GM13976 (cell line): ENCODE measurements at regions not wholly inside any gene's neighbourhood (a gene's known extent, or its start where the extent isn't known, plus 50 kb on each side); places are given as distances from the start of the nearest gene placed in this dataset.

ENCODE experiments used
- DNase-seq: peaks from one replicate; pipeline ENCODE4 v3.0.0; 2012; ENCODE audit warnings: low spot score
- in situ Hi-C: fragments of 300-500 bp; cut with MboI; formaldehyde crosslinking; loops from one replicate; pipeline ENCODE4 v1.12.0; 2022; ENCODE audit warnings: low sequenced_read_pairs, mixed read lengths, inconsistent platforms; ENCODE audit not compliant: unreplicated experiment
- TF ChIP-seq, protein P1 (sequence below): IDR thresholded peaks from 2 replicates; pipeline ENCODE4 v1.5.1; 2012; ENCODE audit warnings: borderline replicate concordance, mild to moderate bottlenecking; ENCODE audit not compliant: insufficient read depth; ENCODE audit errors: extremely low read depth, missing control alignments, control extremely low read depth

DNA sequence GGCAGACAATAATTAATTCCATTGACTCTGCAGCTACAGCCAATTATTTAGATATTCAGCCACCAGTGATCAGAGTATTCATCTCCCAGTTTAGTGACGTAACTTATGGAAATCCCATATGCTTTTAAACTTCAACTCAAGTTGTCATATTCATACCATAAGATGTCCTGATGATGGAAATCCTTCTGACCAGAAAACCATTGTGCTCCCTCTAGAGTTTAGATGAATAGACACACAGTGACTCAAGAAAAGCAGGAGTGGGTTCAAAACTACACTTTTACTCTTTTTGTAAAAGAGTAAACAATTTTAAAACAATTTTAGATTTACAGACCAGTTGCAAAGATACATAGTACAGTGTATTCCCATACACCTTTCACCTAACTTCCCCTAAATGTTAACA, 463.7 kb downstream of the KCNT2 start:
- DNase-seq, result no peak
- in situ Hi-C loops, result loop anchor here (10.0 kb wide), 1 partner anchor 520 kb away; no protein-coding TSS in a partner anchor

DNA sequence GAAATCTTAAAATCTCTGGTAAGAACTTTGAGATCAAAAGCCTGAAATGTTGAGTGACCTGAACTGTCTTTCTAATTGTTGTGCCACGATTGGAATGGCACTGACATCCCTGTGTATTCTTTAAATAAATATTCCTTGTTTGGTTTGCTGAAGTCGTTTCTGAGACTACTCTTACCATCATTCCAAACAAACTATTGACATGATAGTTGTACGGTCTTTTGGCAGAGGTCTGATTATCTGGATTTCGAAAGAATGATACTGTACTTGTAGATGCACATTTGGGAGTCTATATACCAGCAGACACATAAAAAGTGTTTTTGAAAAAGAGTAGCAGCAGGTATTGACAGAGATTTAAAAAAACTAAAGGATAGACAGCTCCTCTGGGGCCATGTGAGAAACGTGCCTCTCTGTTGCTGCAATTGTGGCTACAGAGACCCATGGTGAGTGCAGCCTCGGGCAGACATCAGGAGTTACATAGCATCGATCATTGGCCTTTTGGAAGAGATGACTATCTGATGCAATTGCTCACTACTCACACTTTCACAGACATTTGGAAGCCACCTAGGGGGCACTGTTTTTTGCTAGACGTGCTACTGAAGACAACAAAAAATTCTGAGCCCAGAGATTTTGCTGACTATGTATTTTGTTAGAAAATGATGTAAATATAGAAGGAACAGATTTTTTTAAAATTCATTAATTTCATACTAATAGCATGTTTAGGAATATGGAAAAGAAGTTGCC, 464.5 kb downstream of the KCNT2 start:
- in situ Hi-C loops, result loop anchor here (10.0 kb wide), 1 partner anchor 521 kb away; no protein-coding TSS in a partner anchor

More for the DNA sequence above, 463.7 kb downstream of the KCNT2 start:
- TF ChIP-seq, protein P1, sequence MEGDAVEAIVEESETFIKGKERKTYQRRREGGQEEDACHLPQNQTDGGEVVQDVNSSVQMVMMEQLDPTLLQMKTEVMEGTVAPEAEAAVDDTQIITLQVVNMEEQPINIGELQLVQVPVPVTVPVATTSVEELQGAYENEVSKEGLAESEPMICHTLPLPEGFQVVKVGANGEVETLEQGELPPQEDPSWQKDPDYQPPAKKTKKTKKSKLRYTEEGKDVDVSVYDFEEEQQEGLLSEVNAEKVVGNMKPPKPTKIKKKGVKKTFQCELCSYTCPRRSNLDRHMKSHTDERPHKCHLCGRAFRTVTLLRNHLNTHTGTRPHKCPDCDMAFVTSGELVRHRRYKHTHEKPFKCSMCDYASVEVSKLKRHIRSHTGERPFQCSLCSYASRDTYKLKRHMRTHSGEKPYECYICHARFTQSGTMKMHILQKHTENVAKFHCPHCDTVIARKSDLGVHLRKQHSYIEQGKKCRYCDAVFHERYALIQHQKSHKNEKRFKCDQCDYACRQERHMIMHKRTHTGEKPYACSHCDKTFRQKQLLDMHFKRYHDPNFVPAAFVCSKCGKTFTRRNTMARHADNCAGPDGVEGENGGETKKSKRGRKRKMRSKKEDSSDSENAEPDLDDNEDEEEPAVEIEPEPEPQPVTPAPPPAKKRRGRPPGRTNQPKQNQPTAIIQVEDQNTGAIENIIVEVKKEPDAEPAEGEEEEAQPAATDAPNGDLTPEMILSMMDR, result no peak

DNA sequence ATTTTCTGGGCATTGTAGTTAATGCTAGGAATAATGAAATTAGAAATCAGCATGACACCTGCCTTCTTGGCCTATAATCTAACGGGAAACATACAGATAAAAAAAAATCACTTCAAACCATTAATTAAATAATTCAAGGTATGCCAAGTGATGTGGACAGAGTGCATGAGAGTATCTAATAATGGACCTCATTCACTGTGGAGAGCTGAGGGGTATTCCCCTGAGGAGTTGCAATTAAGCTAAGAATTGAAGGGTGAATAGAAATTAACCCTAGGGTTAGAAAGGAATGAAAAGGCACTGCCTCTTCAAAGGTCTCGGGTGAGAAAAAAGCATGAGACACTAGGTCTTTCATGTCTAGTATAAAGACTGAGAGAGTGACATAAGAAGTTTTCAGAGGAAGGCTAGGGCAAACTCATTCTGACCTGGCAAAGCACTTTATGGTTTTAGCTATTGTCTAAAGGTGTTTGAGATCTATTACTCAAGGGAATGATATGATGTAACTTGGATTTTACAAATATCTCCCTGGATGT, 466.1 kb downstream of the KCNT2 start:
- TF ChIP-seq, protein P1, result no peak
- in situ Hi-C loops, result loop anchor here (10.0 kb wide), 1 partner anchor 523 kb away; no protein-coding TSS in a partner anchor
- no peak for DNase-seq

More for the DNA sequence above, 464.5 kb downstream of the KCNT2 start:
- DNase-seq, result no peak
- TF ChIP-seq, protein P1, result no peak

DNA sequence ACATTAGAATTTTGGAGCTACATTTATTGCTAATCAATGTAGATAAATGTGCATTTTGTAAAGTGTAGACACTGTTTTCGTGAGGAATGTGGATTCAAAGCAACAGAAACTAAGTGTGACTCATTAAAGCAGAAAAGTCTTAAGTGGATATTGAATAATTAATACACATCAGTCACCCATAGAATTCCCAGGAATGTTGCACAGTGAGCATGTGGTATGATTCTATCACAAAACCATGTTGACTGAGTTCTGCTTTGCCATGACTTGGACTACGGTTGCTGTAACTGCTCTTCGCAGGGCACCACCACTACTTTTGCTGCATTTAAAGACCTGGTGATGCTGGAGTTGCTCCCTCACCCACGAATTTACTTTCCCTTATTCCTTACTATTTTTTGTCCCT, 471.8 kb downstream of the KCNT2 start:
- TF ChIP-seq, protein P1, result no peak
- DNase-seq, result no peak
- in situ Hi-C loops, result no loop called here

DNA sequence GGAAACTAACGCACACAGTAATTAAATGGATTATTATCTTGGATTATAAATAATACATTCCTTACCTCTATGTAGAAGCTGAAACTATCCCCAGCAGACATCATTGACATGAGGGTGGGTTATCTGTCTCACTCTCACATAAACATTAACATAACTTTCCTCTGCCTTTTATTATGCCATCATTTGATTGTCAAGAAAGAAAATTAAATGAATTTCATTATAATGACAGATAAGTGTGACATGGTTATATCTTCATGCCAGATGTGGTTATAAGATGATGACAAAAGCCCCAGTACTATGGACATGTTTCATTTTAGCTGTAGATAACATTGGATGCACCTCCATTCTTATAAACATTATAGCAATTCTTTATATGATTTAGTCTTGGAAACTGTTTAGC, 476.5 kb downstream of the KCNT2 start:
- in situ Hi-C loops, result no loop called here
- TF ChIP-seq, protein P1, result no peak
- no peak for DNase-seq

DNA sequence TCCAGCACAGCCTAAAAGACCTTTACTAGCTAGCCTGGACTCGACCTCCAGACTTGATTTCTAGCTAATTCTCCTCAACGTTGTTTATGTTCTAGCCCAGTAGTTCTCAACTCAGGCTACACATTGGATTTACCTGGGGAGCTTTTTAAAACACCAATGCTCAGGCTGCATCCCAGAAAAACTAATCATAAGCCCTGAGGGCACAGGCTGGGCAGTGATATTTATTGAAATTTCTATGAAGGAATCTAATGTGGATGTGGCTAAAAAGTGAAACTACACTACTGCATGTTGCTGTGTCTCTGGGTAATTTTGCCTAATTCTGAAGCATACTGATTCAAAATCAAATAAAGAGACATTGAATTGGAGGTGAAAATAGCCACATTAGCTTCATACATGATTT, 479.4 kb downstream of the KCNT2 start:
- TF ChIP-seq, protein P1, result no peak
- in situ Hi-C loops, result no loop called here
- DNase-seq, result no peak
